Activated CD4-positive, alpha-beta T cell treated with anti-CD3 and anti-CD28 coated beads, Interleukin-10, Interleukin-2, amounts not matched to agents 100 ng/mL and 50 ng/mL, durations not matched to agents 16 hours and 8 hours (primary cell): ENCODE measurements at regions not wholly inside any gene's neighbourhood (a gene's known extent, or its start where the extent isn't known, plus 50 kb on each side); places are given as distances from the start of the nearest gene placed in this dataset.

Experiments used
- DNase-seq: peaks from one replicate; pipeline ENCODE4 v3.0.0-alpha.2; 2020

GRCh38 chr10:131694168-131694780 lies 206.5 kb upstream of the PPP2R2D start:
- no peak for DNase-seq

DNA sequence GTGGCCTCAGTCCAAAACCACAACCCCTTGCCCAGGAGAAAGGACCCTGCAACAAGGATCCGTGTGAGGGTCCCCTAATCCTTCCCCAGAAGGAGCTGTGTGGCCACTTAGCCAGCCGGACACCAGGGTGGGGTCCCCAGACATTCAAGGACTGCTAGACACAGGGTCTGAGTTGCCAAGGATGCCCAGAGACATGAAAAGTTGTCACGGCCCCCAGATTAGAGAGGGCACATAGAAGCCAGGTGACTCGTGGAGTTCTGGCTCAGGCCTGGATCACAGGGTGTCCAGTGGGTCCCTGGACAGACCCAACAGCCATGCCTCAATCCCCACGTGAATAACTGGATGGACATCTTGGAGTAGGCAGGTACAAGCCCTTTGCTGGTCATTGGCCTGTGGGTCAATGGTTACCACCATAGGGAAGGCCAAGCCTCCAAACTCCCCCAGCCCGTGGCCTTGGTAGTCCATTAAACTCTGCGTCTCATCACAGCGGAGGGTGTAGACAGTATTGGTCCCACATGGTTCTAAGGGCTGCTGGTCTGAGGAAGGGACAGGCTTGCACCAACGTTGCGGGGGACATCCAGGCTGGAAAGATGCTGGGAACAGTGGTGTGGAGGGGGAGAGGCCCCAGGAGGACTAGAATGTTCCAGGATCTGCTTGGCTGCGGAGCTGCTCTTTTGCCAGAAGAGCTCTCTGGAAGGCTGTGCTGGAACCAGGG lies 205.9 kb upstream of the PPP2R2D start:
- no peak for DNase-seq

- DNase-seq: no peak
These were observed 205.2 kb upstream of the PPP2R2D start for GRCh38 chr10:131695496-131696165.

DNA sequence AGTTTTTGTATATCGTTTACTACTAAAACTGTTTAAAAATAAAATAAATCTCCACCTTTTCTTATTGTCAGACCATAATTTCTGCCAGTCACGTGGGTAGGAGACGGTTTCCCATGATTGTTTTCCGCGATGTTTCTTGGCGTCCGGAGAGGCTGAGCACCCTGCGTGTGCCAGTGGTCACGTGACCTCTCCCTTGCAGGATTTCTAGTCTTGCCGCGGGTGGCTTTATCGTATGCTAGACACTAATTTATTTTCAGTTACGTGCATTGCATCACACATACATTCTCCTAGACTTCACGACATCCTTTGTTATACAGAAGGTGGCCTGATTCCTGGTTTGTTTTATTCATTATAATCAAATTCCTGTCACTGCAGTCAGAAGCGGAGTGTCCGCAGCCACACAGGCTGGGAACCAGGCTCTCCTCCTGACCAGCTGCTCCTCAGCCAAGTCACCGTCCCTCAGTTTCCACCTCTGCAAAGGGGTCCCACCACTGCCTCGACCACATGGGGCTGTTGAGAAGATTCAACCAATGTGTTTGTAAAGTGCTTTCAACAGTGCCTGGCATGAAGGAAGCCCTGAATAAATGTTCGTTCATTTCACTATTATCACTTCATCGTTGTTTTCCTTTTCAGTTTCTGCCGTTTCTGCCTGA lies 203.2 kb upstream of the PPP2R2D start:
- no peak for DNase-seq

GRCh38 chr10:131698232-131698631 lies 202.6 kb upstream of the PPP2R2D start:
- no peak for DNase-seq

DNA sequence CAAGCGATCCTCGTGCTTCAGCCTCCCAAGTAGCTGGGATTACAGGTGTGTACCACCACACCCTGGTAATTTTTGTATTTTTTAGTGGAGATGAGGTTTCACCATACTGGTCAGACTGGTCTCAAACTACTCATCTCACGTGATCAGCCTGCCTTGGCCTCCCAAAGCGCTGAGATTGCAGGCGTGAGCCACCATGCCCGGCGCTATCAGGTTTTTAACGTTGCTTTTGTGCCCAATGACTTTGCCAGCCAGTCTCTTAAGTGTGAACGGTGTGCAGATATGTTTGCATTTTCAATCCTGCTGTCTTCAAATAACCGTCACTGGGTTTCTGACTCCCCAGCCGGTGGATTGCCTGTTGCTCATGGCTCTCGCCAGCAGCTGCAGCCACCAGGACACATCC lies 201.8 kb upstream of the PPP2R2D start:
- DNase-seq: no peak

- DNase-seq: no peak
These were observed 200.8 kb upstream of the PPP2R2D start for GRCh38 chr10:131700032-131700431.

DNA sequence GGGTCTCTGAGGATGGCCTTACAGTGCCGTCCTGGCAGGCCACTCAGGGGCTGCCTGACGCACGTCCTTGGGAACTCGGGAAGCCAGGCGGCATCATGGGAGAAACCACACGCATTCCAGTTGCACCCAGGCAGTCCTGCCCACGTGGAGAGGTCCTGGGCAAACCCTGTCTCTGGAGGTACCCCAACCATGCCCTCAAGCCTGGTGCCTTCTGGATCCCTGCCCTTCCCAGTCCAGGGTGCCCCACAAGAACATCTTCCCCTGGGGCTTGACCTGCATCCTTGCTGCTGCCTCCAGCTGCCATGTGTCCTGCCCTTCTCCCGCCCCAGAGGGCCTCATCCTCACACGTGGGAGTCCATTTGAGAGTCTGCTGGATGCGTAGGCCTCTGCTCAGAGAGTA lies 200.3 kb upstream of the PPP2R2D start:
- no peak for DNase-seq

DNA sequence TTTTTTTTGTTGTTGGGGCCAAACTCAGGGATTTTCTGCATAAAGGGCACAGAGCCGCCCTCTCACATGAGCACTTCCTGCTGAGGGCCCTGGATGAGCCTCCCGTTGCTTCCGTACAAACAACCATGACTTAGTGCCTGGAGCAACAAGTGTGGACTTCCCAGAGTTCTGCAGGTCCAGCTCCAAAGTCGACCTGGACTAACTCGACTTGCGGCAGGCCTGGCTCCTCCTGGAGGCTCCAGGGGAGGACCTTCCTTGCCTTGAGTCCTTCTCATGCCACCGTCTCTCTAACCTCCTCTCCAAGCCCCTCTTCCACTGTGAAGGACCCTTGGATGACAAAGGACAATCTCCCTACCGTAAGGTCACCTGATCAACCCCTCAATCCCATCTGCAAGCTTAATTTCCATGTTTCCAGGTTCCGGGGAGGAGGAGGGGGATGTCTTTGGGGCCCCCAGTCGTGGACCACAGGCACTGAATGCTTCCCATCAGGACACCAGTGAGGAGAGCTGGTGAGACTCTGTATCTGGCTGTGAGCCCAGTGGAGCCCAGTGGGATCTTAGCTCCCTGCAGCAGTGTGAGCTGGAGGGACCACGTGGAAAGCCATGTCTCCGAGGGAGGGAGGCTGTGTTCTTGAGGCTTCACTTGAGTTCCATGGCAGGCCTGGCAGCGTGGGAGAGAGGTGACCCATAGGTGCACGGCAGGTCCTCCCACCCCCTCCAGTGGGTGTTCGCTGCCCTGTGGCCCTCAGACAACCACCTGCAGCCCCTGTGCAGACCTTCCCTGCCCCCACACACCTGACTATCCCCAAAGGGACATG lies 199.5 kb upstream of the PPP2R2D start:
- DNase-seq: no peak

- DNase-seq: no peak
These were observed 198.1 kb upstream of the PPP2R2D start for GRCh38 chr10:131702531-131703356.

GRCh38 chr10:131703541-131703940 lies 197.3 kb upstream of the PPP2R2D start:
- no peak for DNase-seq

GRCh38 chr10:131703941-131704340 lies 196.9 kb upstream of the PPP2R2D start:
- no peak for DNase-seq

DNA sequence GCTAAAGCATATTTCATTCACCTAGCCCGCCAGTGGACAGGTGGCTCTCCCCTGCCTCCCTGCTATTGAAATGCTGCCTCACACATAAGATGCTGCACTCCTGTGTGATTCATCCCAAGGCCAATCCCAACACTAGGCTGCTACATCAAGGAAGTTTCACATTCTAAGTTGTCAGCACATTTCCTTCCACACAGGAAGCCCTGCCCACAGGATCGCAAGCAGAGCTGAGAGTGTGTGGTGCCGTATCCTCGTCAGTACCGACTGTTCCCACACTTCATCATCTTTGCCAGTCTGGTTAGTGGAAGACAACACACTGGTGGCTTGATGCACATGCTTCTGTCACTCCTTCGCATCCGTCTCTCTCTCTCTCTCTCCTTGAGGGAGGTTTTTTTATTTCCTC lies 194.3 kb upstream of the PPP2R2D start:
- DNase-seq: no peak

DNA sequence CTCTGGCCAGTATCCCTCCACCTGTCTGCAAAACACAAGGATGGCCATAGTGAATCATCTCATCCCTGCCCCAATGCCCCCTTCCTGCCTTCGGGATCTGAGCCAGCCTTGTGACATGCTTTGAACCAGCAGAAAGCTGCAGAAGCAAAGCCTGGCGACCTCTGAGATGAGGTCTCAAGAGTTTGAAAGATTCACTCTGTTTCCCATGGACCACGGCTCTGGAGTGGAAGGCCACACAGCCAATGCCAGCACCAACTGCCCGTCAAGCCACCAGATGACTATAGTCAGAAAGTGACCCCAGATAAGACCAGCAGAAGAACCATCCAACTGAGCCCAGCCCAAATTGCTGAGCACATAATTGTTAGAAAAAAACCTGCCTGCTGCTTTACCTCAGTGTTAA lies 193.9 kb upstream of the PPP2R2D start:
- DNase-seq: no peak

DNA sequence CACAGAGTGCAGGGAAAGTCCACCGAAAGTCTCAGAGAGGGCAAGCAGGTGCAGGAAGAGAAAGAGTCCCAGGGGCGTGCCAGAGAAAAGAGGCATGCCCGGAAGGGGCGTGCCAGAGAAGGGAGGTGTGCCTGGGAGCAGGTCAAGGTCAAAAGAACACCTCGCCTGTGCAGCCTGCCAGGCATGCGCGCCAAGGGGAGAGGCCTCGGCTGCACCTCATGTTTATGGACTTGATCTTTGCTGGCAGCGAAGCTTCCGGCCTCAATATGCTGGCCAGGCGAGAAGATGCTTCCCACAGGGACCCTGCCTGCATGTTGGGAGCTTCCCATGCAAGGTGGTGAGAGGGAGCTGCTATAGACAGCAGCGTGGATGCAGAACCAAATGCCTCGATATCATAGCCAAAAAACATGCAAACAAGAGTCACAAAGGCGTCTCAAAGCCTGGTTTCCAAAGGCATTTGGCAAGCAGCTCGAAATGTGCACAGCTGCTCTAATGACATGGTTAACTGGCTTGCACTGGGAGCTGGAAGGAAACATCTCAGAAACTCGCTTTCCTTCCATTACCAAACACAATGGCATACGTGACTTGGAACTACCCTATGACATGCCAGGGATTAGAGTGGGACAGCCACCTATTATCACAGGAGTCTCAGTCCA lies 192.5 kb upstream of the PPP2R2D start:
- DNase-seq: no peak

GRCh38 chr10:131710142-131710861 lies 190.5 kb upstream of the PPP2R2D start:
- DNase-seq: no peak

DNA sequence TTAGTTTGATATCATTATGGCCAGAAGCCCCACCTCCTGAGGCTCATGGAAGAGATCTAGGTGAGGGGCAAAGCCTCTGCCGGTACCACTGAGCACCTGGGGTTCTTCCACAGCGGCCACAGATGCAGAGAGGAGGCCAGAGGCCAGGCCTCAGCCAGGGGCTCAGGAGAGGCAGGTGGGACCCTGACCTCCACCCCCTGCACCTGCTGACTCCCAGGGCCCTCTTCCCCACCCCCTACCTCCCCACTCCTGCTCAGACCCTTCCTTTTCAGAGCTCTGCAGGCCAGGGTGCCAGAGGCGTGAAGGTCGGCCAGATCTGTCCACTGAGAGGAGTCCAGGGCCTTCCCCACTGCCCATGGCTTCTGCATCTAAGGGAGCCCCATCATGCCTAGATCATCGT lies 178.7 kb upstream of the PPP2R2D start:
- no peak for DNase-seq

- DNase-seq: no peak
These were observed 178.1 kb upstream of the PPP2R2D start for GRCh38 chr10:131722525-131723264.

DNA sequence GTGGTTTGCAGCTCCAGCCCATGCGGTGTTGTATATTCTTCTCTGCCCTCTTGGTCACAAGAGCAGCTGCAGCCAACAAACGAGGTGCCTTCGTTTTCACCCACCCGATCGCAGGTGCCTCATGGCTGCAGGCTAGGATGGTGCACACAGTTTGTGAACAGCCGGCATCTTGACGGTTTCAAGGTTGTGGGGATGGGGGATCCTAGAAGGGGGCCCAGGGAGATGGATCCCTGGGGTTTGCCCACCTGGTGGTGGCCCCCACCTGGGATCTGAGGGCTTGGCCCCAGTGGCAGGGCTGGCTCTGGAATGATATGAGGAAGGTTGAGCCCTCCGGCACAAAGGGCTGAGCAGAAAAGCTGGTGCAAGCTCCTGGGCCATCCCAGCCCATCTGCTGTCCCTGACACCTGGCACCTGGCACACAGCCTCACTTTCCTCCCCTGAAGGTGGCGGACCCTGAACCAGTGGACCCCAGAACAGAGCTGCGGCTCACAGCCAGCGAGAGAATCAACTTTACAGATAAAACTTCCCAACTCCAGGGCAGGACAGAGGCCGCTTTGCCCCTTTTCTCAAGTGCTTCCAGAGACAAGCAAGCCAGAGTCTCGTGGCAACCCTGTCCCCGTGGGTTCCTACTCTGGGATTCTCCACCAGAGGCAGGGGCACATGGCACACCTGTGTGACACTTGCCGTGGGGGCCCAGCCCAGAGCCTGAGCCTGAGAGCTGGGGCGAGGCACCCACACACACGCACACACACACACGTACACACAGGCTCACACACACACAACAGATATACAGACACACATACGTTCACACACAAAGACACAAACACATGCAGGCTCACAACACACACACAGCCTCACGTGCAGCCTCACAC lies 177.3 kb upstream of the PPP2R2D start:
- no peak for DNase-seq
